Esophagus muscularis mucosa (tissue), 4 donors: ENCODE measurements at regions not wholly inside any gene's neighbourhood (a gene's known extent, or its start where the extent isn't known, plus 50 kb on each side); places are given as distances from the start of the nearest gene placed in this dataset.

Experiments used
- DNase-seq: peaks from one replicate; pipeline ENCODE4 v3.0.0-alpha.2; 2017; ENCODE audit errors: extremely low spot score
- H3K27ac ChIP-seq, 4 donors: fragments of 200-600 bp; sonication (generic); replicated peaks in 1 of 4; 1 replicate in 3 of 4; 2 replicates in 1 of 4; pipeline ENCODE4 v1.5.1; 2016 to 2019; ENCODE audit warnings: mild to moderate bottlenecking in 1 of 4
- H3K27me3 ChIP-seq, 4 donors: fragments of 200-600 bp; sonication (generic); one replicate each; pipeline versions ENCODE4 v1.5.1 to v1.6.0; 2016 to 2019
- H3K36me3 ChIP-seq, 4 donors: fragments of 200-600 bp; sonication (generic); one replicate each; pipeline ENCODE4 v1.5.1; 2016 to 2019
- H3K4me1 ChIP-seq, 4 donors: fragments of 200-600 bp; sonication (generic); one replicate each; pipeline ENCODE4 v1.5.1; 2016 to 2019
- H3K4me3 ChIP-seq, 4 donors: fragments of 200-600 bp; sonication (generic); 1 replicate in 2 of 4; 2 replicates in 2 of 4; pipeline ENCODE4 v1.5.1; 2016 to 2019; ENCODE audit warnings: mild to moderate bottlenecking in 4 of 4, moderate library complexity in 1 of 4
- H3K9me3 ChIP-seq, 4 donors: fragments of 200-600 bp; sonication (generic); 1 replicate in 3 of 4; 2 replicates in 1 of 4; pipeline ENCODE4 v1.5.1; 2016 to 2019
- CTCF ChIP-seq, 3 experiments: fragments of 200-600 bp in 2 of 3; fragments of 450-650 bp in 1 of 3; sonication (generic) in 2 of 3; IDR thresholded peaks; one replicate each; pipeline ENCODE4 v1.5.1; 2017 to 2019; ENCODE audit warnings: antibody characterized with exemption in 3 of 3, mild to moderate bottlenecking in 2 of 3, moderate library complexity in 1 of 3
- EP300 ChIP-seq: sonication (generic); formaldehyde crosslinking; IDR thresholded peaks from one replicate; pipeline ENCODE4 v1.6.1; 2017; ENCODE audit warnings: antibody characterized with exemption
- POLR2A ChIP-seq: fragments of 450-650 bp; IDR thresholded peaks from one replicate; pipeline ENCODE4 v1.6.1; 2017; ENCODE audit warnings: antibody characterized with exemption, moderate library complexity, mild to moderate bottlenecking, low read depth
- POLR2AphosphoS5 ChIP-seq, 2 donors: sonication (generic); formaldehyde crosslinking; IDR thresholded peaks; one replicate each; pipeline ENCODE4 v1.6.1; 2017; ENCODE audit warnings: antibody characterized with exemption in 2 of 2
- WGBS: methylation state at CpG from one replicate; pipeline ENCODE4 v1.1.5; 2018; 5-methylcytosine and 5-hydroxymethylcytosine counted together
- intact Hi-C: fragments of 100-400 bp; cut with DNase I; formaldehyde crosslinking; loops from one replicate; pipeline ENCODE4 v1.15.1; 2023

- intact Hi-C loops, result no loop called here
- no peaks in the 10 kb centered on the region for H3K27me3 ChIP-seq
- no peak for TF ChIP-seq CTCF (IDR thresholded peaks at IDR 0.05)
- no peak for TF ChIP-seq EP300
- TF ChIP-seq POLR2A, result no peak
- TF ChIP-seq POLR2AphosphoS5 (IDR thresholded peaks at IDR 0.05), result no peak
- 85% methylated on average over 4 of the region's 4 CpGs for WGBS
- H3K9me3 ChIP-seq, result no peaks in the 10 kb centered on the region
- H3K4me1 ChIP-seq, result peaks cover 0 to 10% (median 3%) of the 10 kb centered on the region in 4 donors
- no peak for DNase-seq
- H3K27ac ChIP-seq, result no peak overlapping the region
- no peak overlapping the region for H3K4me3 ChIP-seq
- H3K36me3 ChIP-seq, result no peaks in the 10 kb centered on the region
Measured at GRCh38 chr2:191759680-191760079, 81.7 kb downstream of the NABP1 start.

- Histone ChIP-seq H3K27me3 (no peaks in the 10 kb centered on the region), H3K4me3 (no peak overlapping the region), H3K36me3 (no peaks in the 10 kb centered on the region), H3K4me1 (peaks cover 0 to 10% (median 3%) of the 10 kb centered on the region in 4 donors), H3K27ac (no peak overlapping the region), H3K9me3 (no peaks in the 10 kb centered on the region)
- TF ChIP-seq CTCF (IDR thresholded peaks at IDR 0.05) (no peak), EP300 (no peak), POLR2AphosphoS5 (IDR thresholded peaks at IDR 0.05) (no peak), POLR2A (no peak)
- 77% methylated on average over 4 of the region's 4 CpGs for WGBS
- intact Hi-C loops, result no loop called here
- no peak for DNase-seq
Measured at GRCh38 chr2:191760655-191761262, 82.8 kb downstream of the NABP1 start.

GRCh38 chr2:191773136-191773535 is 73.8 kb downstream of the CAVIN2 start:
- TF ChIP-seq EP300, result no peak
- TF ChIP-seq POLR2A, result no peak
- no peak for TF ChIP-seq POLR2AphosphoS5 (IDR thresholded peaks at IDR 0.05)
- no peak for TF ChIP-seq CTCF (IDR thresholded peaks at IDR 0.05)
- Histone ChIP-seq H3K27me3 (no peaks in the 10 kb centered on the region), H3K9me3 (peaks cover 0 to 13% (median 5%) of the 10 kb centered on the region in 4 donors), H3K4me1 (no peaks in the 10 kb centered on the region), H3K4me3 (no peak overlapping the region), H3K36me3 (no peaks in the 10 kb centered on the region), H3K27ac (no peak overlapping the region)
- intact Hi-C loops, result no loop called here
- WGBS, result 93% methylated on average over 4 of the region's 4 CpGs
- DNase-seq, result no peak

GRCh38 chr2:191777351-191777750 is 69.5 kb downstream of the CAVIN2 start:
- H3K4me3 ChIP-seq, result no peak overlapping the region
- 78% methylated on average over 2 of the region's 2 CpGs for WGBS
- H3K27ac ChIP-seq, result no peak overlapping the region
- H3K27me3 ChIP-seq, result no peaks in the 10 kb centered on the region
- no peaks in the 10 kb centered on the region for H3K4me1 ChIP-seq
- intact Hi-C loops, result no loop called here
- H3K9me3 ChIP-seq, result peaks cover 0 to 13% (median 5%) of the 10 kb centered on the region in 4 donors
- TF ChIP-seq CTCF (IDR thresholded peaks at IDR 0.05), result no peak
- DNase-seq, result no peak
- H3K36me3 ChIP-seq, result no peaks in the 10 kb centered on the region

GRCh38 chr2:191778041-191778440 is 68.8 kb downstream of the CAVIN2 start:
- intact Hi-C loops, result no loop called here
- DNase-seq, result no peak
- WGBS, result 97% methylated on average over 1 of the region's 1 CpG
- no peak for TF ChIP-seq CTCF (IDR thresholded peaks at IDR 0.05)
- no peak for TF ChIP-seq POLR2AphosphoS5 (IDR thresholded peaks at IDR 0.05)
- TF ChIP-seq EP300, result no peak
- TF ChIP-seq POLR2A, result no peak
- Histone ChIP-seq H3K27ac (no peak overlapping the region), H3K36me3 (no peaks in the 10 kb centered on the region), H3K27me3 (no peaks in the 10 kb centered on the region), H3K4me3 (no peak overlapping the region), H3K9me3 (peaks cover 0 to 13% (median 5%) of the 10 kb centered on the region in 4 donors), H3K4me1 (no peaks in the 10 kb centered on the region)
